SU-DHL-6 (cell line): ENCODE measurements at regions not wholly inside any gene's neighbourhood (a gene's known extent, or its start where the extent isn't known, plus 50 kb on each side); places are given as distances from the start of the nearest gene placed in this dataset.

Experiments
- H2AFZ ChIP-seq: fragments of 200-600 bp; sonication (generic); 2 replicates; pipeline ENCODE4 v1.6.1; 2014; ENCODE audit warnings: low read depth, mild to moderate bottlenecking, moderate library complexity, mixed read lengths, antibody characterized with exemption, low read length; ENCODE audit not compliant: severe bottlenecking
- H3F3A ChIP-seq: fragments of 200-600 bp; shearing (Covaris generic); 2 replicates; pipeline ENCODE4 v1.6.0; 2016; ENCODE audit warnings: antibody characterized with exemption, mild to moderate bottlenecking; ENCODE audit not compliant: insufficient read depth
- H3K27ac ChIP-seq: fragments of 200-600 bp; sonication (generic); 2 replicates; pipeline ENCODE4 v1.5.1; 2016; ENCODE audit warnings: low read depth, mild to moderate bottlenecking, low read length, moderate library complexity, mixed read lengths
- H3K27me3 ChIP-seq: fragments of 200-600 bp; sonication (generic), shearing (Covaris generic); 2 replicates; pipeline ENCODE4 v1.6.0; 2014; ENCODE audit warnings: mild to moderate bottlenecking, low read length
- H3K36me3 ChIP-seq: fragments of 200-600 bp; sonication (generic); 2 replicates; pipeline ENCODE4 v1.6.1; 2014; ENCODE audit warnings: mild to moderate bottlenecking, low read length, mixed read lengths
- H3K4me2 ChIP-seq: fragments of 300-600, 200-600 bp; shearing (Covaris generic), sonication (generic); 2 replicates; pipeline ENCODE4 v1.6.0; 2014; ENCODE audit warnings: low read length, low read depth, mild to moderate bottlenecking; ENCODE audit not compliant: poor library complexity, severe bottlenecking
- H3K4me3 ChIP-seq: fragments of 200-600 bp; sonication (generic); 2 replicates; pipeline ENCODE4 v1.5.1; 2014; ENCODE audit warnings: antibody characterized with exemption, low read length, mild to moderate bottlenecking, mixed read lengths; ENCODE audit not compliant: insufficient read depth, poor library complexity, severe bottlenecking
- H3K79me2 ChIP-seq: fragments of 200-600 bp; sonication (generic); 2 replicates; pipeline ENCODE4 v1.6.1; 2014; ENCODE audit warnings: mild to moderate bottlenecking, low read length, moderate library complexity; ENCODE audit not compliant: insufficient read depth
- H3K9ac ChIP-seq: fragments of 200-600 bp; sonication (generic); 2 replicates; pipeline ENCODE4 v1.7.0; 2014; ENCODE audit warnings: mild to moderate bottlenecking, low read length
- H3K9me2 ChIP-seq: fragments of 200-600 bp; sonication (generic); replicated peaks from 2 replicates; pipeline ENCODE4 v1.6.1; 2014; ENCODE audit warnings: low read length; ENCODE audit not compliant: insufficient read depth
- H3K9me3 ChIP-seq: fragments of 200-600 bp; sonication (generic); 2 replicates; pipeline ENCODE4 v1.6.1; 2014; ENCODE audit warnings: low read length, mixed read lengths; ENCODE audit not compliant: insufficient read depth
- H4K20me1 ChIP-seq: fragments of 200-600 bp; sonication (generic); 2 replicates; pipeline ENCODE4 v1.6.1; 2014; ENCODE audit warnings: low read depth, mild to moderate bottlenecking, antibody characterized with exemption, low read length, moderate library complexity, mixed read lengths
- CTCF ChIP-seq: fragments of 200-600 bp; sonication (generic); IDR thresholded peaks from one replicate; pipeline ENCODE4 v1.5.1; 2017; ENCODE audit warnings: antibody characterized with exemption, mild to moderate bottlenecking, low read length, moderate library complexity; ENCODE audit not compliant: insufficient read depth, poor library complexity, severe bottlenecking
- EZH2phosphoT487 ChIP-seq: fragments of 200-600 bp; sonication (generic), shearing (Covaris generic); conservative IDR thresholded peaks from 2 replicates; pipeline ENCODE4 v1.6.1; 2018; ENCODE audit warnings: mild to moderate bottlenecking, antibody characterized with exemption, low read length, moderate library complexity, mixed read lengths

GRCh38 chr2:41701231-41701630 is 346.6 kb upstream of the PKDCC start:
- Histone ChIP-seq H3K27ac (no peak overlapping the region), H3K79me2 (no peaks in the 10 kb centered on the region), H3K4me3 (no peak overlapping the region), H4K20me1 (no peaks in the 10 kb centered on the region), H3K9ac (no peak overlapping the region), H3F3A (no peaks in the 10 kb centered on the region), H3K36me3 (no peaks in the 10 kb centered on the region), H3K9me3 (no peaks in the 10 kb centered on the region), H2AFZ (no peak overlapping the region), H3K27me3 (no peaks in the 10 kb centered on the region), H3K9me2 (no peaks in the 10 kb centered on the region), H3K4me2 (no peak overlapping the region)
- TF ChIP-seq EZH2phosphoT487, result no peak
- TF ChIP-seq CTCF, result no peak

- no peaks in the 10 kb centered on the region for H3K79me2 ChIP-seq
- H2AFZ ChIP-seq, result no peak overlapping the region
- no peaks in the 10 kb centered on the region for H3K27me3 ChIP-seq
- H3F3A ChIP-seq, result no peaks in the 10 kb centered on the region
- H3K9me2 ChIP-seq, result no peaks in the 10 kb centered on the region
- no peaks in the 10 kb centered on the region for H3K36me3 ChIP-seq
- no peak overlapping the region for H3K27ac ChIP-seq
- H3K9me3 ChIP-seq, result no peaks in the 10 kb centered on the region
- no peak overlapping the region for H3K4me3 ChIP-seq
- no peaks in the 10 kb centered on the region for H4K20me1 ChIP-seq
- TF ChIP-seq CTCF (no peak), EZH2phosphoT487 (no peak)
- H3K4me2 ChIP-seq, result no peak overlapping the region
- H3K9ac ChIP-seq, result no peak overlapping the region
These were observed 344.7 kb upstream of the PKDCC start for GRCh38 chr2:41703123-41703522.

DNA sequence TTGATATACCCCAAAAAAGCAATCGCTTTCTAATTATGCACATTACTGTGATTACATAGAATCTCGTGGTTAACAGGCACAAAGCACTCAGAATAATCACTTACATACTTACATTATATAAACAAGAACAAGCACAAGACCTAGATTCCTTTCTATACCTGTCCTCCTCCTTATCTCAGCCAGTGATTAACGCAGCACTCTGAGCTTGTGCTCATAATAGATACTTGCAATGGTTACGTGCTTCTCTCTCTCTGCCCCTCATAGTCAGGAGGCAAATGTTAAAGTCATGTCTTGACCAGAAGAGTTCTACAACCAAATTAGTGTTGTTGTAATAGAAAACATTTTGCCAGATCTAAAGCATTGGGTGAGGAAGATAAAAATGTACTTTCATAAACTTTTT is 342.2 kb upstream of the PKDCC start:
- no peaks in the 10 kb centered on the region; the same call in 1 of the 2 replicates for H3K27me3 ChIP-seq
- no peaks in the 10 kb centered on the region for H4K20me1 ChIP-seq
- TF ChIP-seq CTCF (no peak), EZH2phosphoT487 (no peak)
- no peaks in the 10 kb centered on the region for H3K9me3 ChIP-seq
- no peak overlapping the region for H3K9ac ChIP-seq
- no peak overlapping the region for H3K27ac ChIP-seq
- H3K36me3 ChIP-seq, result no peaks in the 10 kb centered on the region
- no peak overlapping the region for H3K4me3 ChIP-seq
- no peak overlapping the region for H3K4me2 ChIP-seq
- no peaks in the 10 kb centered on the region for H3K79me2 ChIP-seq
- H3K9me2 ChIP-seq, result no peaks in the 10 kb centered on the region
- H3F3A ChIP-seq, result no peaks in the 10 kb centered on the region
- H2AFZ ChIP-seq, result no peak overlapping the region
